Hematopoietic multipotent progenitor cell treated with erythropoietin and hydrocortisone succinate and interleukin-3 and kit ligand, for 15 days (in vitro differentiated cells): ENCODE measurements at regions not wholly inside any gene's neighbourhood (a gene's known extent, or its start where the extent isn't known, plus 50 kb on each side); places are given as distances from the start of the nearest gene placed in this dataset.

ENCODE experiments used
- DNase-seq: peaks from one replicate; pipeline ENCODE4 v3.0.0-alpha.2; 2015; ENCODE audit warnings: low spot score

DNA sequence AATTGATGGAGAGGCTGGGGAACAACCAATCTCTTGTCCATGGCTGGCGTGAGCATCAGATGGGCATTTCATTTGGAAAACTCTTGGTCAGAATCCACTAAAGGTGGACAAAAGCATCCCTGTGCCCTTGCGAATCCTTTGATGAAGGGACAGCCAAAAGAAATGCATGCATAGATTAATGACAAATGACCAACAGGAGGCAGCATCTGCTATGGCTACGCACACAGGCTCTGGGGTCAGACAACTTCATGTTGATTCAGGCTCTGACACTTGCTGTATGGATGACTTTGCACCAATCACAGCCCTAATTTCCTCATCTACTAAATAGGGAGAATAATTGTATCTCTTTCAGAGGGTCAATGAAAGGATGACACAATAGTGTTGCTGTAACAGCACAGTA lies 117.5 kb downstream of the ASCL4 start:
- DNase-seq = peak; percentile 11

DNA sequence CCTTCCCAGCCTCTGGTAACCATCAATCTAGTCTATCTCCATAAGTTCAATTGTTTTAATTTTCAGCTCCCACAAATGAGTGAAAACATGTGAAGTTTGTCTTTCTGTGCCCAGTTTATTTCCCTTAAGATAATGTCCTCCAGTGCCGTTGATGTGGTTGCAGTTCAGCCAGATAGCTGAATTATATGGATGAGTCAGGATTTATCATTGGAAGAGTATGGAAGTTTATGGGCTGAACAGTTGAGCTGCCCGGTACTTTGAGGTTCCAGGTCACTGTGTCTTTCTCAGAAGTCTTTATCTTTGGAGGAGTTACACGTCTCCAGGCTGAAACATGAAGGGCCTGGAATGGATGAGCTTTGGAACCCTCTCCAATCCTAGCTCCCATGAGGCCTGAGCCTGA lies 120.1 kb downstream of the ASCL4 start:
- no peak for DNase-seq

DNA sequence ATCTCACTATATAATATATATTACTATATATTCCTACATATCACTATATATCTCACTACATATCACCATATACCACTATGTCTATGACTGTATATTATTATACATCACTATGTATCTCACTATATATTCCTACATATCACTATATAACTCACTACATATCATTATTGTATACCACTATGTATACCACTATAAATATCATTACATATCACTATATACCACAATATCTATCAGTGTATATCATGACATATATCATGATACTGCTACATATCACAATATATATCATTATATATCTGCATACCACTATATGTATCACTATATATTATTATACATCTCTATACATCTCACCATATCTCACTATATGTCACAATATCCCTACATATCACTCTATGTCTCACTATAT lies 121.5 kb downstream of the ASCL4 start:
- DNase-seq = no peak

DNA sequence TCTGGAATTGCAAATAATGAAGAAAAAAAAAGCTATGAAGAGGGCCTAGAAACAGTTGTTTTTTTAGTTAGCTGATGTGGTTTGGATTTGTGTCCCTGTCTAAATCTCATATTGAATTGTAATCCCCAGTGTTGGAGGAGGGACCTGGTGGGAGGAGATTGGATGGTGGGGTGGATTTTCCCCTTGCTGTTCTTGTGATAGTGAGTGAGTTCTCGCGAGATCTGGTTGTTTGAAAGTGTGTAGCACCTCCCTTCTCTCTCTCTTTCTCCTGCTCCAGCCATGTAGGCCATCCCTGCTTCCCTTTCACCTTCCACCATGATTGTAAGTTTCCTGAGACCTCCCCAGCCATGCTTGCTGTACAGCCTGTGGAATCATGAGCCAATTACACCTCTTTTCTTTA lies 126.1 kb downstream of the ASCL4 start:
- no peak for DNase-seq

DNA sequence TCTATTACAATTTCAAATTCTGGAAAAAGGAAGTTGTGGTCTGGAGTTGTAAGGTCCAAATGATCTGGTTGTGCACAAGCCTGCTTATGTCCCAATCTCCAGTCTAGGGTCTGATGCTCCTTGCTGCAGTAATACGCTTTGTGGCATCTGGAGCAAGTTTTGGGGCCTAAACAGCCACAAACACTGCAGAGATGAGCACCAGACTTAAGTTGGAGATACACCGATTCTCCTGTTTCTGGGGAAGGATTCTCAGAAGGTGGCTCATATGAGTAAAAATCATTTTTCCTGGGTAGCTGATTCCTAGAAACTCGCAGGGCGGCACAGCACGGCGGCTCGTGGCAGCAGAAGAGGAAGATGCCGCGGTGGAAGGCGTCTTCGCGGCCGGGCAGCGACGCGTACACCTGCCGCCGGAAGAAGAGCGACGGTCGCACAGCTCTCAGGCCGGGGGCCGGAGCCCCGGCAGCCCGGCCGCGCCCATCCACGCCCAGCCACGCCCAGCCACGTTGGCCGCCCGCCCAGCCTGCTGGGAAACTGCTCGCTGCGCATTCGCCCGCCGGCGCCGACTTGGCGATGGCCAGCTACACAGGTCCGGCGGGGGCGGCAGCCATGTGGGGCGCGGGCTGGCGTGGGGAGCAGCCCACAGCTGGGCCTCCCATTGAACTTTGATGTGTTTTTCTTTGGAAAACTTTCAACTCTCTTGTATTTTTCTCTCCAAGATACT lies 129.0 kb downstream of the ASCL4 start:
- peak; percentile 54 for DNase-seq

DNA sequence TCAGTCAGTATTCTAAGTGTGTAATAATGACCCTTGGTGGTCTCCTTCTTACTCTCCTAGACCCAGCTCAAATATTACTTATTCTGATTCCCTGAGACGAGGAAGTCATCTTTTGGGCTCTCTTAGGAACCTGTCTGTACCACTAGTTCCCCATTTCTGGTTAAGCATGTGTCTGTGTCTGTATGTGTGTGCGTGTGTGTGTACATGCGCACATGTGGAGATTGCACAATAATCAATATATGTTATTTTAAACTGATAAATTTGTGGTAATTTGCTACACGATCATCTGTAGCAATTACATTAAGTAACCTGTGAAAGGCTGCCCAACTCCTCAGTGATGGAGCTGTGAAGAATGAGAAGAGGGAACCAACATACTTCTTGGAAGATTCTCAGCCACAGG lies 132.2 kb downstream of the ASCL4 start:
- DNase-seq = no peak

DNA sequence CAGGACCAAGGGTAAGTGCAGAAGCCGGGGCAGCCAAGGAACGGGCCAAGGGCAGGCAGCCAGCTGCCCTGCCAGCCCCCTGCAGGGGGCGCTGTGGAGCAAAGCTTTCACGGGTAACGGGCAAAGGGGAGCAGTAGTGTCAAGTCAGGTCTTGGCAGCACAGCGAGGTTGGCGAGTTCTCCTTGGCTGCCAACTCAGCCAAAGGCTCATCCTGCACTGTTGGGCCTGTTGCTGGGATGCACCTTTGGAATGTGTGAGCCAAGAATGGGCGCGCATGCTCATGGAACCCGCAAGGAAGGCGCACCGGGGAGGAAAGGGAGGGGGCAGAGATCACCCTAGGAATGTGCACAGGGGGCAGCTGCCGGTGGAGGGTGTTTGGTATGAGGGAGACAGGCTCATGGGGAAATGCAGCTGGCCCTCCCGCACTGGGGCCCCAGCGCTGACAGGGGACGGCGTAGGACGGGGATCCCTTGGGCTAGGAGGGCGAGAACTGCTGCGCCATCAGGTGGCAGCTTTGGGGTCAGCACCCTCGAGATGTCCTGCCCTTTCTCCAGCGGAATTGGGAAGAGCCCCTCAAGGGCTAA lies 138.0 kb downstream of the ASCL4 start:
- peak; percentile 71 for DNase-seq

DNA sequence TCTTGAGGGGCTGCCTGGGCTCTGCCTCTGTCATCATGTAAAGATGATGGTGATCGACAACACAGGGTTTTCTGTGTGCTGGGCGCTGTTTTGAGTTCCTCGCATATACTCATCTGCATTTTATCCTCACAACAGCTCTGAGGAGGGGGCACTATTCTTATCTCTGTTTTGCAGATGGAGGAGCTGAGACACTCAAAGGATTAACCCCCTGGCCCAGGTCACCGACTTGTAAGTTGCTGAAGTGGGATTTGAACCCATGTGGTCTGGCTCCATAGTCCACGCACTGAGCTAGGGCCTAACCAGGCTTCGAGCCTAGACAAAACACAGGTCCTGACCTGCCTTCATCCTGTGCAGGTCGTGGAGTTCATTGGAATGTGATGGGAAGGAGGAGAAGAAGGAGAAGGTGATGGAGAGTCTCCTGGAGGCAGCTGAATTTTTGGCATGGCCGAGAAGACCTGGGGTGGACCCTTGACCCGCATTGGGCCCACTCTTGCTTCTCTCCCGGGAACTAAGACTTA lies 140.0 kb downstream of the ASCL4 start:
- DNase-seq = no peak

DNA sequence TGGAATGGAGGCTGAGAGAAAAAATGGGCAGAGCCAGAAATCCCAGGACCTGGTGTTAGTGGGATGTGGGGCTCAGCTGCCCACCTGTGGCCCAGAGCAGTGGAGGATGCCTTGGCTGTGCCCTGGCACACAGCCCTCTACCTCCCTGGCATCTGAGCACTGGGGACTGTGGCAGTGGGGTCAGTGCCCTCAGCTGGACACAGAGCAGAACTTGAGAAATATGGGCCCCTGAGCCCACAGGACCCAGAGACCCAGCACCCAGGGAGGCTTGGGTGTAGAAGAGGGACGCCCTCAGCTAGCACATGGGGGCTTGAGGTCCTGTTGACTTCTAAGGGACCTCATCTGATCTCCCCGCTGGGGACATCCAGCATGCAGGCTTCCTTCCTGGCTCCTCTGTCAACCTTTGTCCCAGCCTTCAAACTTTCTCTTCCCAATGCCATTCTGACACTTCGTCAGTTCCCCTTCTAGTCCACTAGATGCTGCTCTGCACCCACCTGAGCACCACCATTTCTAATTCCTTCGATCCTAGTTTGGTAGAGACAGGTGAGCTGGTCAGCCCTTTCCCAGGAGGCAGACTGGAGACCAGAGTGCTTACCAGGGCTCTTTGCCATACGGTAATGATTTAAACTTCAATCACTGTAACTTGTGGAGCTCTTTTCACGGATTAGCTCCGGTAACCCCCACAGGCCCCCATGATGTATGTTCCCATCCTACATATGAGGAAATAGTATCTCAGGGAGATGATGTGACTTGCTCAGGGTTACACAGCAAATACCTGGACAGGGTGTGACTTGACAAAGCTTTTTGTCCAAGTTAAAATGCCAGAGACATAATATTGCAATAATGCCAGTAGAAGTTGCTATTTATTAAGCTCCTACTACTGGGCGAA lies 143.7 kb downstream of the ASCL4 start:
- no peak for DNase-seq

DNA sequence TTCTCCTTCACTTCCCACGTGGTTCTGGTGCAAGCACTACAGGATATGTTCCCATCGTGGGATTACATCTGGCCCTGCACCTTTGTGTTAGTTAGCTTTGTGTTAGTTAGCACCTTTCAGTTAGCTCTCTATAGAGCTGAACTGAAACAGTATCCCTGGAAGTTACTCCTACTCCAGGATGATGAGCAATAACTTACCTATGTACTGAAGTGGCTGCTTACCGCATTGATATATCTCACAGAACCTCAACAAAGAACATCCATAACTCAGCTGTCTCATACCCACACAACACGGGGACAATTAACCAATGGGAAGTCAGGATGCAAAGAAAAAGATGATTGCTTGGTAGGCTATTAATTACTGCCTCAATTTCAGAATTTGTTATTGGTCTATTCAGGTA lies 146.6 kb downstream of the ASCL4 start:
- DNase-seq = no peak

DNA sequence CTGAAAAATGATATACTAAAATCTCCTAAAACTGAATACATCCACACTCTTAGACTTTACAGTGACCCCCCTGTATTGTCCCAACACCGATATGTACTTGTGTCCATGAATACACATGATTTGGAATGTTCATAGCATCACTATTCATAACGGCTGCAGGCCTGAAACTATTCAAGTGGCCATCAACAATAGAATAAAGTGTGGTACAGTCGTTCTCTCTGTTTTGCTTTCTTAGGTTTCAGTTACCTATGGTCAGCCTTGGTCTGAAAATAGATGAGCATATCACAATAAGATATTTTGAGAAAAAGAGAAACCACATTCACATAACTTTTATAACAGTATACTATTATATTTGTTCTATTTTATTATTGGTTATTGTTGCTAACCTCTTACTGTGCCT lies 150.6 kb downstream of the ASCL4 start:
- no peak for DNase-seq

DNA sequence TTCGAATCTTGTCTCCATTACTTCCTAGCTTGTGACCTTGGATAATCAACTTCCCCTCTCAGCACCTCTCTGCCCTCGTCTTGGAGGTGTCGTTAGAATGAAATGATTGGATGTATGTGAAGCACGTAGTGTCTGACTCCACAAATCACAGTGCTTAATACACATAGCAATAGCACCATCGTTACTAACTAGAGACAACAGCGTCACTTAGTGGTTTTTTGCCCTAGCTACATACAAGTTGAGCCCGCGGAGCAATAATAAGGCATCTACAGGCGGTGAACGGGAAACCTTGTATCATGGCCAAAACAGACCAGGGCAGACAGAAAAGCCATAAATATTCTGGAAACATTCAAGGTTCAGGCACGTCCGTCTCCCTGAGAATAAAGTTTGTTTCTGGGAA lies 154.9 kb downstream of the ASCL4 start:
- peak; percentile 11 for DNase-seq

DNA sequence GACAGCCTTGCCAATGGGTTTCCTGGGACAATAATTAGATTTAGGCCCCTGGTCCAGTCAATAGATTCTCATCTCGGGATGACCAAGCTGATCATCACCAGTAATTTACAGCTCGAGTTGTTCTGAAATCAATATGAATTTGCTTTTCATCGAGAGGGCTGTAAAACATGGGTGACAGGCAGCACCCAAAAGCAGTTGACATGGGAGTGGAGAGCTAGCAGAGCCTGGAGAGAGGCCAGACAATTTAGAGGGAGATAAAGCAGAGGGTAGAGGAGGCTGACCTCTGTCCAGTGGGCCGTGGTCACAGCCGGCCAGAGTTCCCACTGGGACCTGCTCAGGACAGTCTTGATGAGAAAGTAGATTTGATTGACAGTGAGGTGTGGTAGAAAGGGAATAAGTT lies 157.3 kb downstream of the ASCL4 start:
- DNase-seq = no peak

DNA sequence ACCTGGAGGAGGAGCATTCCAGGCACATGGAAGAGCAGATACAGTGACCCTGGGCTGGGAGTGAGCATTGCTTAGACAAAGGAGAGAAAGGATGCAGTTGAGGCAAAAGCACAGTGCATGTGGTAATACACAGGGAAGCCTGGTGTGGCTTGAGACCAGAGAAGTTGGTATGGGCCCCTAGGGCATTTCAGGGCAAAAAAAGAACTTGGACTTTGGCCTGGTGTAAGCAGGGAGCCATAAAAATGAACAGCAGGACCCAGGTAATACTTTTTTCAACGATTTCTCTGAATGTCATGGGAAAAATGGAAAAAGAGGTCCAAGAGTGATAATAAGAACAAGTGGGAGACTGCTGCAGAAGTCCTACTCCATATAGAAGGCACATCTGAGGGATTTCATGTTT lies 163.9 kb downstream of the ASCL4 start:
- no peak for DNase-seq

DNA sequence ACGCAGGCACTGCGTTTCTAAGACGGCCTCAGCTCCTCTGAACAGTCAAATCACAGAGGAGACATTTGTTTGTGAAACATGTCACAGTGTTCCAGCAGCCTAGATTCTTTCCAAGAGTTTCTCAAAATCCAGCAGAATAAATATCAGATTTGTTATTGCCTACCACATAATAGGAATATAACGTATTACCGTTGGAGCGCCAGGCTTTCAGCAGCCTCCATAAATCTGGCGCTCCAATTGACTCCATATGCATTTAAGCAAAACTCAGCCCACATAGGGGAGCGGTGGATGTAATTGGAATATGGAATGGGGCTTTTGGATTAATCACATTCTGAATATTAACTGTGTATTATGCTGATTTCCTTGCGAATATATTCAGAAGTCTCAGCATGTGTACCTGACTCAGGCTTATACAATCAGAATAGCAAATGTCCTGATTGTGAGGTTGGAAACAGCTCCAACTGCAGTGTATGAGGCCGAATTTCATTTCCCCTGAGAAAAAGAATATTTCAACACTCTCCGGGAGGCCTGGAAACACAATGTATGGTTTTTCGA lies 174.0 kb downstream of the ASCL4 start:
- no peak for DNase-seq

DNA sequence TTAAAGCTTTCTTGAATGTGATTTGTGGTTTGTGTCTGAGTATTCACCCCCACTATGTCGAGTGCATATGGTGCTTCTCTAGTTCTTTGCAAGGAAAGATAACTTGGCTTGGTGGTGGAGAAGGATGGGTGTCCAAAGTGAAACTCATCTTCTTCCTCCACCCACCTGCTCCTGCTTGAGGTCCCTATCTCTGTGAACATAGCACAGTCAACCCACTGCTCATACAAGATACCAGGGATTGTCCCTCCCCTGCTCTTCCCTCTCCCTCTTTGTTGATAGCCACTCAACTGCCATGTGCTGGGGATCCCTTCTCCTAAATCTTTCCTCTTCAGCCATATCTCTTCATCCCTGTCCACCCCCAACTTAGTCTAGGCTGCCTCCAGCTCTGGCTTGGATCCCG lies 176.5 kb downstream of the ASCL4 start:
- DNase-seq = no peak

DNA sequence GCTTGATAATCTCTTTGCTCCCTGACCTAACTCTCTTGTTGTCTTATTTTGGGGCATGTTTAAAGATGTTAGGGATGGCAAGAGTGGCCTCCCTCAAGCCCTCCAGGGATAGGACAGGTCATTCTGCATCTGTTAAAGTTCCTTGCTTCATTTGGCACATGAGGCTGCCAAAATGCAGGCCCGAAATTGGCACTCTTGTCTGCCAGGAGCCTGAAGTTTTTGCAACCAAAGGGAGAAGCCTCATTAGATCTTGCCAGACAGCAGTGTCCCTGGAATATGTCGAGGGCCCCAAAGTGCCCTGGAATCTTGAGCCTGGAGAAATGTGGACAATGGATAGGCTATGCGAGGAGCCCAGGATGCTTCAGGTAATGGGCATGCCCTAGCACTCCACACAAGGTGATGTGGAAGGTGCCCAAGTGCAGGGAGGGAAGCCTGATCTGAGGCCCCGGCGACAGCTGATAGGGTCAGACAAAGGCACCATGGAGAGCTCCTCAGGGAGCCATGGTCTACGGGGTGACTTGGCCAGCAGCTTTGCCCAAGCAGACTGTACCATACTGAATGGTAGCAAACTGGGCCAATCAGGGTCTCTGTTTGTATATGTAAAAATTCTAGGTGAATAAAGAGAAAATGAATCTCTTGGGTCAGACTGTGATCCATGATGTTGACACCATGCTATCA lies 173.0 kb upstream of the WSCD2 start:
- DNase-seq = no peak

DNA sequence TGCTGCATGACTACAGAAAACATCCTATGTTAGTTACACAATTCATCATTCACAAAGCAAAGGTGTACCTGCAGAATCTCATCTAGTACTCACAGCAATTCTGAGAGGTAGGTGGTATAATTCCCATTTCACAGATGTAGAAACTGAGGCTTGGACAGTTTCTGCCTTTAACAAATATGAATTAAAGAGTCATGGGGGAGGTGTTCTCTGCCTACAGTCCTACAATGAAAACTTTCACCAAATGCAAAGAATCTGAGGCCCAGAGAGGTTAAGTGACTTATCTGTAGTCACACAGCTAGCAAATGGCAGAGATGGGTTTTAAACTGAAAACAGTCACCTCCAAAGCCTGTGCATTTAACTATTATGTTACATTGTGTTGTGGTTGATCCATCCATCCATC lies 171.6 kb upstream of the WSCD2 start:
- DNase-seq = no peak

DNA sequence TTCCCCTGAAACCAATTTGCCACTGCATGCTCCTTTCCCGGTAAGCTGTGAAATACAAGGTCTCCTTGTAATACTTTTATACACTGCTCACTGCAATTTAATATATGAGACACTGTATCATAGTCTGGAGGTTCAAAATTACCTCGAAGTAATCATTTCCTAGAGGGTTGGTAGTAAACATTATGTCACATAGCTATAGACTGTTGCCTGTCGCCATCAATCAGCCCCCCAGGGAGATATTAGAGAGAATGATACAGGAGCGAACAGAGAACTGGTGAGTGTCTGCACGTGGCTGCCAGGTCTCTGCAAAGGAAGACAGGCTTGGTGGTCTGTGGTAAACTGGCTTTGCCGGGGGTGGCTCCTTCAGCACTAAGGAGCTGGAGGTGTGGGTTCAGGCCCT lies 165.5 kb upstream of the WSCD2 start:
- DNase-seq = no peak

DNA sequence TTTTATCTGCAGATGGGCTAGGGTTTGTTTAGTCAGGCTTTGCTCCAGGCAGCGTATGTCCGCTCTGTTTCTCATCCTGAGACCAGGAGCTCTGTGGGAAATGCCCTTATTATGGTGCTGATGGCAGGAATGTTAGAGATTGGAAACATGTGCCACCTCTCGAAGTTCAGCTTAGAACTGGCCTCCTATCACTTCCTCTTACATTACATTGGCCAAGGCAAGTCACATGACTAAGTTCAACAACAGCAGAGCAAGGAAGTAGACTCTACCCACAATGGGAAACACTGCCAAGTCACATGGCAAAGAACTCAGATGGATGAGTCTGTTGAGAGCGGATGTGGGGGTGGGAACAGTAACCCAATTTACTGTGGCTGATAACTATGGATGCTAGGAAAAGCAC lies 161.9 kb upstream of the WSCD2 start:
- DNase-seq = no peak

DNA sequence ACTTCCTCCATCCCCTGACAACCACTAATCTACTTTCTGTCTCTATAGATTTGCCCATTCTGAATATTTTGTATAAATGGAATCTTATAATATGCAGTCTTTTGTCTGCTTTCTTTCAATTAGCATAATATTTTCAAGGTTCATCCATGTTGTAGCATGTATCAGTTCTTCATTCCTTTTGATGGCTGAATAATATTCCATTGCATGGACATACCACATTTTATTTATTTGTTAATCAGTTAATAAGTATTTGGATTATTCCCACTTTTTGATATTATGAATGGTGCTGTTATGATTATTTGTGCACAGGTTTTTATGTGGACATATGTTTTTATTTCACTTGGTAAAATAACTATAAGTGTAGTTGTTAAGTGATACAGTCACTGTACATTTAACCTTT lies 155.1 kb upstream of the WSCD2 start:
- DNase-seq = no peak

DNA sequence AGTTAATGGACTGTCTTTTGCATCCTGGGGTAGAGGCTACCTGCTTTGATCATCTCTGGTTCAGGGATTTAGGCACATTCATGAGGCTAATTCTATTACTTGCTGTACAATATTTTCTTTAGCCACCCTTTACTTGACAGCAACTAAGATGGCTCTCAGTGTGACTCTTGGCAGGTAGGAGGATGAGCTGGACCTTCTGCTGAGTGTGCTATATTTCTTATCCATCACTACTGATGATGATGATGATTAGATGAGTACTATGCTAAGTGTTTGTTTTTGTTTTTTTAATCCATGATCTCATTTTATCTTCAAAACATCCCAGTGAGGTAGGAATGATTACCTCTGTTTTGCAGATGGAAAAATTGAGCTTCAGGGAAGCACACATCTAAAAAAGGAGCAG lies 152.8 kb upstream of the WSCD2 start:
- no peak for DNase-seq
